H1 (cell line): ENCODE measurements at regions not wholly inside any gene's neighbourhood (a gene's known extent, or its start where the extent isn't known, plus 50 kb on each side); places are given as distances from the start of the nearest gene placed in this dataset.

ENCODE experiments used
- CTCF ChIA-PET: fragments of 300-600 bp; sonication (Branson Sonifier 250); formaldehyde crosslinking; loops from one replicate; lab custom pipeline; 2021; ENCODE audit not compliant: partially characterized antibody; lab: Charles Lee
- POLR2A ChIA-PET: fragments of 300-600 bp; sonication (Branson Sonifier 250); formaldehyde crosslinking; loops from one replicate; lab custom pipeline; 2021; ENCODE audit warnings: inconsistent platforms; ENCODE audit not compliant: partially characterized antibody; lab: Charles Lee
- DNase-seq, 2 experiments: peaks; one replicate each; pipeline versions ENCODE4 v3.0.0 to v3.0.0-alpha.2; 2010 to 2022; ENCODE audit warnings: low spot score in 2 of 2, low read depth in 1 of 2, mixed read lengths in 1 of 2
- FAIRE-seq: peaks from 2 replicates; lab custom pipeline; 2011; peaks lifted over from hg19 to GRCh38; lab: Jason Lieb, UNC
- H2AFZ ChIP-seq: 2 replicates; pipeline ENCODE4 v1.8.1; 2012; ENCODE audit warnings: low read length, inconsistent platforms
- H2AK5ac ChIP-seq: 2 replicates; pipeline ENCODE4 v1.6.1; 2013; ENCODE audit warnings: low read depth, low read length
- H2BK120ac ChIP-seq: replicated peaks from 2 replicates; pipeline ENCODE3; 2013; ENCODE audit warnings: low read depth, low read length, inconsistent platforms
- H2BK12ac ChIP-seq: 2 replicates; pipeline ENCODE4 v1.6.1; 2013; ENCODE audit warnings: low read depth, low read length
- H2BK15ac ChIP-seq: 2 replicates; pipeline ENCODE4 v1.6.1; 2013; ENCODE audit warnings: low read length
- H2BK20ac ChIP-seq: 2 replicates; pipeline ENCODE4 v1.6.1; 2013; ENCODE audit warnings: low read length
- H2BK5ac ChIP-seq: 2 replicates; pipeline ENCODE4 v1.6.1; 2013; ENCODE audit warnings: low read depth, low read length
- H3K14ac ChIP-seq: 2 replicates; pipeline ENCODE4 v1.6.1; 2013; ENCODE audit warnings: inconsistent platforms; ENCODE audit not compliant: insufficient read length
- H3K18ac ChIP-seq: 2 replicates; pipeline ENCODE4 v1.6.1; 2013; ENCODE audit warnings: low read length; ENCODE audit errors: extremely low read depth
- H3K23ac ChIP-seq: 2 replicates; pipeline ENCODE4 v1.6.1; 2013; ENCODE audit warnings: inconsistent platforms; ENCODE audit not compliant: insufficient read length
- H3K23me2 ChIP-seq: 2 replicates; pipeline ENCODE4 v1.6.1; 2013; ENCODE audit warnings: low read depth, low read length
- H3K27ac ChIP-seq: 2 replicates; pipeline ENCODE4 v1.6.1; 2011; ENCODE audit warnings: low read depth, low read length, inconsistent platforms
- H3K27me3 ChIP-seq, 4 experiments: replicated peaks in 1 of 4; 1 replicate in 1 of 4; 2 replicates in 3 of 4; pipeline versions ENCODE4 v1.6.1 to v1.8.1; 2011 to 2013; ENCODE audit warnings: low read length in 3 of 4, mild to moderate bottlenecking in 3 of 4, inconsistent platforms in 2 of 4, mixed read lengths in 2 of 4, moderate library complexity in 1 of 4; ENCODE audit not compliant: control insufficient read depth in 3 of 4, insufficient read depth in 3 of 4; ENCODE audit errors: extremely low read depth in 1 of 4
- H3K36me3 ChIP-seq, 4 experiments: 2 replicates each; pipeline versions ENCODE4 v1.6.1 to v1.8.1; 2011 to 2013; ENCODE audit warnings: mild to moderate bottlenecking in 4 of 4, low read length in 3 of 4, moderate library complexity in 2 of 4, control low read depth in 1 of 4, inconsistent platforms in 1 of 4; ENCODE audit not compliant: insufficient read depth in 4 of 4, control insufficient read depth in 2 of 4
- H3K4ac ChIP-seq: replicated peaks from 2 replicates; pipeline ENCODE3; 2013; ENCODE audit warnings: low read length, low read depth, mixed read lengths, inconsistent platforms; ENCODE audit not compliant: insufficient read length
- H3K4me1 ChIP-seq, 4 experiments: replicated peaks in 1 of 4; 1 replicate in 1 of 4; 2 replicates in 3 of 4; pipeline versions ENCODE4 v1.6.1 to v1.8.1; 2011 to 2013; ENCODE audit warnings: low read length in 3 of 4, inconsistent platforms in 2 of 4, mixed read lengths in 1 of 4; ENCODE audit not compliant: insufficient read depth in 4 of 4, control insufficient read depth in 3 of 4
- H3K4me2 ChIP-seq, 2 experiments: 2 replicates each; pipeline versions ENCODE4 v1.6.1 to v1.8.1; 2011 to 2013; ENCODE audit warnings: low read depth in 2 of 2, low read length in 2 of 2, control low read depth in 1 of 2, inconsistent platforms in 1 of 2, mild to moderate bottlenecking in 1 of 2; ENCODE audit not compliant: insufficient read depth in 1 of 2
- H3K4me3 ChIP-seq, 4 experiments: fragments of 200-600, 300-600 bp in 1 of 4; sonication (generic), shearing (Covaris generic), sonication (Bioruptor Twin) in 1 of 4; 2 replicates each; pipeline versions ENCODE4 v1.5.1 to v1.8.1; 2011 to 2016; ENCODE audit warnings: low read length in 4 of 4, low read depth in 3 of 4, control low read depth in 2 of 4, inconsistent platforms in 2 of 4, mild to moderate bottlenecking in 2 of 4, mixed read lengths in 1 of 4, moderate library complexity in 1 of 4; ENCODE audit not compliant: insufficient read depth in 2 of 4; ENCODE audit errors: extremely low read depth in 1 of 4
- H3K56ac ChIP-seq: replicated peaks from 2 replicates; pipeline ENCODE3; 2013; ENCODE audit warnings: low read depth, mild to moderate bottlenecking, mixed read lengths, low read length, inconsistent platforms; ENCODE audit not compliant: insufficient read length
- H3K79me1 ChIP-seq: 2 replicates; pipeline ENCODE4 v1.6.1; 2013; ENCODE audit warnings: low read depth, low read length, control low read depth
- H3K79me2 ChIP-seq, 2 experiments: 2 replicates each; pipeline versions ENCODE4 v1.6.1 to v1.8.1; 2012 to 2013; ENCODE audit warnings: low read length in 2 of 2, mild to moderate bottlenecking in 2 of 2, inconsistent platforms in 1 of 2; ENCODE audit not compliant: insufficient read depth in 2 of 2, control insufficient read depth in 1 of 2
- H3K9ac ChIP-seq, 4 experiments: replicated peaks in 1 of 4; 1 replicate in 1 of 4; 2 replicates in 3 of 4; pipeline versions ENCODE4 v1.6.1 to v1.8.1; 2011 to 2013; ENCODE audit warnings: low read depth in 3 of 4, low read length in 3 of 4, control low read depth in 2 of 4, mild to moderate bottlenecking in 2 of 4, moderate library complexity in 2 of 4, inconsistent platforms in 1 of 4; ENCODE audit errors: extremely low read depth in 1 of 4
- H3K9me3 ChIP-seq, 2 experiments: 2 replicates each; pipeline versions ENCODE4 v1.6.1 to v1.8.1; 2012 to 2013; ENCODE audit warnings: mild to moderate bottlenecking in 2 of 2, moderate library complexity in 2 of 2, control low read depth in 1 of 2, inconsistent platforms in 1 of 2, low read depth in 1 of 2, low read length in 1 of 2, mixed read lengths in 1 of 2; ENCODE audit not compliant: insufficient read depth in 2 of 2
- H4K20me1 ChIP-seq, 2 experiments: replicated peaks in 1 of 2; 2 replicates each; pipeline versions ENCODE3 to v1.8.1; 2011 to 2013; ENCODE audit warnings: inconsistent platforms in 2 of 2, low read length in 2 of 2, mild to moderate bottlenecking in 1 of 2; ENCODE audit not compliant: insufficient read depth in 2 of 2, control insufficient read depth in 1 of 2
- H4K5ac ChIP-seq: 2 replicates; pipeline ENCODE4 v1.6.1; 2013; ENCODE audit warnings: low read length, low read depth, mixed read lengths, inconsistent platforms; ENCODE audit not compliant: insufficient read length
- H4K8ac ChIP-seq: 2 replicates; pipeline ENCODE4 v1.8.0; 2013; ENCODE audit warnings: mild to moderate bottlenecking, moderate library complexity, low read length, inconsistent platforms; ENCODE audit not compliant: insufficient read depth; ENCODE audit errors: extremely low read depth
- H4K91ac ChIP-seq: replicated peaks from 2 replicates; pipeline ENCODE3; 2013; ENCODE audit warnings: low read length, mixed read lengths, inconsistent platforms; ENCODE audit not compliant: insufficient read length
- CBX5 ChIP-seq: fragments of 300-800, 300-1000 bp; sonication (generic); IDR thresholded peaks from 2 replicates; pipeline ENCODE4 v1.7.1; 2016; ENCODE audit warnings: antibody characterized with exemption, low read length, low read depth
- CTBP2 ChIP-seq: IDR thresholded peaks from 2 replicates; pipeline ENCODE4 v1.7.0; 2011; ENCODE audit warnings: borderline replicate concordance, mild to moderate bottlenecking, moderate library complexity, mixed read lengths, low read length; ENCODE audit not compliant: insufficient read depth, insufficient read length
- EP300 ChIP-seq, 2 experiments: IDR thresholded peaks; 1 replicate in 1 of 2; 2 replicates in 1 of 2; pipeline ENCODE4 v1.6.1; 2011 to 2012; ENCODE audit warnings: low read depth in 2 of 2, low read length in 2 of 2, mild to moderate bottlenecking in 2 of 2, borderline replicate concordance in 1 of 2, inconsistent platforms in 1 of 2, moderate library complexity in 1 of 2
- NANOG ChIP-seq: IDR thresholded peaks from 2 replicates; pipeline ENCODE4 v1.6.1; 2011; ENCODE audit warnings: low read length, low read depth, mild to moderate bottlenecking, inconsistent platforms; ENCODE audit not compliant: insufficient read depth, poor library complexity, severe bottlenecking
- PHF8 ChIP-seq: fragments of 200-600 bp; sonication (generic); conservative IDR thresholded peaks from 2 replicates; pipeline ENCODE4 v1.7.1; 2012; ENCODE audit warnings: low read depth, mild to moderate bottlenecking, inconsistent platforms, low read length, moderate library complexity
- POLR2A ChIP-seq, 2 experiments: IDR thresholded peaks; 1 replicate in 1 of 2; 2 replicates in 1 of 2; pipeline ENCODE4 v1.6.1; 2011; ENCODE audit warnings: low read depth in 2 of 2, low read length in 2 of 2, mild to moderate bottlenecking in 2 of 2; ENCODE audit errors: control extremely low read depth in 1 of 2
- RXRA ChIP-seq: IDR thresholded peaks from 2 replicates; pipeline ENCODE4 v1.6.1; 2011; ENCODE audit warnings: low read depth, mild to moderate bottlenecking, low read length, moderate library complexity; ENCODE audit not compliant: insufficient read depth
- TAF1 ChIP-seq: IDR thresholded peaks from 2 replicates; pipeline ENCODE4 v1.6.1; 2011; ENCODE audit warnings: mild to moderate bottlenecking, low read depth, low read length
- TBP ChIP-seq: IDR thresholded peaks from 2 replicates; pipeline ENCODE4 v1.6.1; 2011; ENCODE audit warnings: low read depth, low read length, improper control_type of control experiment
- TCF12 ChIP-seq: IDR thresholded peaks from 2 replicates; pipeline ENCODE4 v1.6.1; 2011; ENCODE audit warnings: low read depth, mild to moderate bottlenecking, low read length
- WGBS, 2 experiments: shearing (Covaris generic) in 1 of 2; methylation state at CpG; one replicate each; pipeline versions ENCODE4 v1.1.6 to v1.1.7; 2013 to 2015; ENCODE audit warnings: low lambda C conversion rate in 2 of 2, mixed read lengths in 2 of 2, inconsistent platforms in 1 of 2, low coverage in 1 of 2, missing lambda C conversion rate in 1 of 2; ENCODE audit not compliant: insufficient replicate concordance in 2 of 2, insufficient coverage in 1 of 2, insufficient read length in 1 of 2; ENCODE audit errors: extremely low coverage in 1 of 2, missing lambda C conversion rate in 1 of 2; 5-methylcytosine and 5-hydroxymethylcytosine counted together

DNA sequence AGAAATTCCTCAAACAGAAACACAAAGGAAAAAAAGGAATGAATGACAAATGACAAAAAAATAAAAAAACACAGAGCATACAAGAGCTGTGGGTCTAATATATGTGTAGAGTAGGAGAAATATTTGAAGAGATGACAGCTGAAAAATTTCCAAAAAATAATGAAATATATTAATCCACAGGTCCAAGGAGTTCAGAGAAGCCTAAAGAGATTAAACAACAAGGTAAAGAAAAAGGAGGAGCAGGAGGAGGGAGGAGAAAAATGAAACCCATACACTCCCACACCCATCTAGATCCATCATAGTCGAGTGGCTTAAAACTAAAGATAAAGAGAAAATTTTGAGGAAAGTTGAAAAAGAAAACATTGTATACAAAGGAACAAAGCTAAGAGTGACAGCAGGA is 182.4 kb upstream of the MAP3K1 start:
- Histone ChIP-seq H3K23me2 (no peaks in the 10 kb centered on the region), H2AK5ac (no peak overlapping the region), H4K8ac (no peak overlapping the region), H3K4me1 (peaks cover 0 to under 1% (median under 1%) of the 10 kb centered on the region in 4 experiments; a peak in 1 of 7 replicates), H3K27me3 (no peaks in the 10 kb centered on the region), H3K79me2 (no peaks in the 10 kb centered on the region), H3K14ac (no peak overlapping the region), H3K27ac (no peak overlapping the region), H2AFZ (no peak overlapping the region), H4K20me1 (no peaks in the 10 kb centered on the region), H4K91ac (no peak overlapping the region), H3K4me3 (no peak overlapping the region), H3K18ac (no peak overlapping the region), H3K9ac (no peak overlapping the region), H3K36me3 (no peaks in the 10 kb centered on the region), H2BK20ac (no peak overlapping the region), H2BK120ac (no peak overlapping the region), H2BK12ac (no peak overlapping the region), H3K9me3 (peaks cover 3 to 5% of the 10 kb centered on the region in 2 experiments; a peak in 2 of 4 replicates), H3K79me1 (no peaks in the 10 kb centered on the region), H3K56ac (no peak overlapping the region), H3K4me2 (no peak overlapping the region), H3K4ac (no peak overlapping the region), H2BK15ac (no peak overlapping the region), H4K5ac (no peak overlapping the region), H2BK5ac (no peak overlapping the region), H3K23ac (no peak overlapping the region)
- FAIRE-seq (no peak), DNase-seq (no peak)
- 86% methylated on average over 1 of the region's 1 CpG; no CpG with 5 or more reads in 1 of the 2 experiments for WGBS, 2 experiments
- POLR2A ChIA-PET = no interaction called here
- TF ChIP-seq RXRA (no peak), EP300 (IDR thresholded peaks at IDR 0.05; ENCODE audit: borderline replicate concordance in 1 of 2, low read depth in 2 of 2, low read length in 2 of 2) (no peak), CBX5 (no peak), TBP (no peak), TAF1 (no peak), NANOG (no peak), TCF12 (no peak), POLR2A (IDR thresholded peaks at IDR 0.05; ENCODE audit: control extremely low read depth in 1 of 2, low read depth in 2 of 2, low read length in 2 of 2) (no peak), CTBP2 (no peak), PHF8 (no peak)
- CTCF ChIA-PET = interaction anchor here (1.2 kb wide), 2 partner anchors 18 to 216 kb away, joined by 3 read pairs; no protein-coding TSS in a partner anchor
